KMS-11 (cell line): ENCODE measurements at regions not wholly inside any gene's neighbourhood (a gene's known extent, or its start where the extent isn't known, plus 50 kb on each side); places are given as distances from the start of the nearest gene placed in this dataset.

Source experiments
- H2AFZ ChIP-seq: fragments of 200-600 bp; sonication (generic); 2 replicates; pipeline ENCODE4 v1.6.1; 2016; ENCODE audit warnings: antibody characterized with exemption, mixed run types, low read depth
- H3K27ac ChIP-seq: fragments of 200-600 bp; sonication (generic); 2 replicates; pipeline ENCODE4 v1.6.1; 2016; ENCODE audit warnings: mild to moderate bottlenecking, mixed run types
- H3K27me3 ChIP-seq: fragments of 200-600 bp; sonication (generic); 2 replicates; pipeline ENCODE4 v1.6.1; 2017; ENCODE audit warnings: mild to moderate bottlenecking, low read depth, mixed run types, moderate library complexity; ENCODE audit not compliant: insufficient read depth
- H3K36me3 ChIP-seq: fragments of 200-600 bp; sonication (generic); 2 replicates; pipeline ENCODE4 v1.6.1; 2017; ENCODE audit warnings: mild to moderate bottlenecking, mixed run types; ENCODE audit not compliant: insufficient read depth
- H3K4me1 ChIP-seq: fragments of 200-600 bp; sonication (generic); 2 replicates; pipeline ENCODE4 v1.6.1; 2016; ENCODE audit warnings: mild to moderate bottlenecking, low read depth, mixed run types; ENCODE audit not compliant: poor library complexity, severe bottlenecking
- H3K4me2 ChIP-seq: fragments of 200-600 bp; sonication (generic); 2 replicates; pipeline ENCODE4 v1.7.0; 2016; ENCODE audit warnings: mild to moderate bottlenecking, mixed run types
- H3K4me3 ChIP-seq: fragments of 200-600 bp; sonication (generic); IDR thresholded peaks from 2 replicates; pipeline ENCODE4 v1.6.1; 2017; ENCODE audit warnings: low read depth, low read length, mixed read lengths; ENCODE audit not compliant: insufficient read depth
- H3K79me2 ChIP-seq: fragments of 200-600 bp; sonication (generic); 2 replicates; pipeline ENCODE4 v1.6.1; 2016; ENCODE audit warnings: low read depth, mixed run types; ENCODE audit not compliant: insufficient read depth
- H3K9ac ChIP-seq: fragments of 200-600 bp; sonication (generic); 2 replicates; pipeline ENCODE4 v1.6.1; 2016; ENCODE audit warnings: mild to moderate bottlenecking, mixed run types
- H4K20me1 ChIP-seq: fragments of 200-600 bp; sonication (generic); 2 replicates; pipeline ENCODE4 v1.6.1; 2016; ENCODE audit warnings: mild to moderate bottlenecking, mixed run types; ENCODE audit not compliant: insufficient read depth
- TF ChIP-seq, protein P1 (sequence below): fragments of 200-600 bp; sonication (generic); conservative IDR thresholded peaks from 2 replicates; pipeline ENCODE4 v1.6.1; 2017; ENCODE audit warnings: low read depth, mild to moderate bottlenecking, antibody characterized with exemption, low read length, moderate library complexity, mixed read lengths

DNA sequence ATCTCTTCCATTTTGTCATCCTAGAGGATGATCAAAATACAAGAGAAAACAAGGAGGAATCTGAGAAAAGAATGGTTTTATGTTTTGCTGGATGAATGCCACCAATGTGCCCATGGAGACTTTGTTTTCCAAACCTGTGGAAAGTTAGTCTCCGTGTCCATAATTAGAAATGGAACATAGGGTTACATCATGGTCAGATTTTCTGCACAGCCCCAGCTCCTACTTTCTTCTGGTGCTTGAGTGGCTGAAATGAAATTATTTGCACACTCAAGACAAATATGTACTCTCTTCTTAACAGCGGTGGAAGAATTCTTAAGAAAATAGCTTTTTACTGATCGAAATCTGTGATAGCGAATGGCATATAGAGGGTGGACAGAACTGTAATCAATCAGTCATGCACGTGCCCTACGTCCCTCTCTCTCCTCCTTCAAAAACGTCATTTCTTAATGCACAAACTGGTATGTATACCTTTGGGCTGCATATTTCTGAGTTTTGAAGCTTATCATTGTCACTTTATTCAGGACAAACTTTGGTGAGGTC lies 825.2 kb downstream of the AACS start:
- Histone ChIP-seq H3K9ac (no peak overlapping the region), H3K4me3 (no peak overlapping the region), H3K27me3 (no peaks in the 10 kb centered on the region), H4K20me1 (no peaks in the 10 kb centered on the region), H3K36me3 (no peaks in the 10 kb centered on the region), H3K27ac (no peak overlapping the region), H3K4me1 (no peaks in the 10 kb centered on the region), H2AFZ (no peak overlapping the region), H3K4me2 (no peak overlapping the region), H3K79me2 (no peaks in the 10 kb centered on the region)
- TF ChIP-seq, protein P1, sequence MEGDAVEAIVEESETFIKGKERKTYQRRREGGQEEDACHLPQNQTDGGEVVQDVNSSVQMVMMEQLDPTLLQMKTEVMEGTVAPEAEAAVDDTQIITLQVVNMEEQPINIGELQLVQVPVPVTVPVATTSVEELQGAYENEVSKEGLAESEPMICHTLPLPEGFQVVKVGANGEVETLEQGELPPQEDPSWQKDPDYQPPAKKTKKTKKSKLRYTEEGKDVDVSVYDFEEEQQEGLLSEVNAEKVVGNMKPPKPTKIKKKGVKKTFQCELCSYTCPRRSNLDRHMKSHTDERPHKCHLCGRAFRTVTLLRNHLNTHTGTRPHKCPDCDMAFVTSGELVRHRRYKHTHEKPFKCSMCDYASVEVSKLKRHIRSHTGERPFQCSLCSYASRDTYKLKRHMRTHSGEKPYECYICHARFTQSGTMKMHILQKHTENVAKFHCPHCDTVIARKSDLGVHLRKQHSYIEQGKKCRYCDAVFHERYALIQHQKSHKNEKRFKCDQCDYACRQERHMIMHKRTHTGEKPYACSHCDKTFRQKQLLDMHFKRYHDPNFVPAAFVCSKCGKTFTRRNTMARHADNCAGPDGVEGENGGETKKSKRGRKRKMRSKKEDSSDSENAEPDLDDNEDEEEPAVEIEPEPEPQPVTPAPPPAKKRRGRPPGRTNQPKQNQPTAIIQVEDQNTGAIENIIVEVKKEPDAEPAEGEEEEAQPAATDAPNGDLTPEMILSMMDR: no peak

DNA sequence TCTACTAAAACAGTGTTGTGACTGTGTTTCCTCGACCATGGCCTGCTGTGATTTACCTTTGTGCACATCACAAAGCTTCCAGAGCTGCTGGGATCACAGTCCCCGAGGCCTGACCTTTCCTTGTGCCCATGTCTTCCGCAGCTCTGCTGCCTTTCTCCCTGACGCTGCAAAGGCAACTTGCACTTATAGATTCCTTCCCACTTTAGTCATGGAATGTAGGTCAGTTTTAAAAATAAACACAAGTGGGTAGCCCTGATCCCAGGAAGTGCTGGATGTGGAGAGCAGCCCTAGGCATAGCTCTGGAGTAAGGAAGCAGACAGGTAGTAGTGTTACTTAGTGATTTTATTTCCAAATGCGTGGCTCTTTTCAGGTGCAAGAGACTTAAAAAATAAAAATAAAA lies 825.7 kb downstream of the AACS start:
- H3K79me2 ChIP-seq: no peaks in the 10 kb centered on the region
- H3K9ac ChIP-seq: no peak overlapping the region
- H3K27ac ChIP-seq: no peak overlapping the region
- H3K4me1 ChIP-seq: no peaks in the 10 kb centered on the region
- H3K4me3 ChIP-seq: no peak overlapping the region
- no peak overlapping the region for H3K4me2 ChIP-seq
- no peaks in the 10 kb centered on the region for H3K36me3 ChIP-seq
- no peak overlapping the region for H2AFZ ChIP-seq
- no peaks in the 10 kb centered on the region for H3K27me3 ChIP-seq
- no peaks in the 10 kb centered on the region for H4K20me1 ChIP-seq
- TF ChIP-seq, protein P1: no peak

DNA sequence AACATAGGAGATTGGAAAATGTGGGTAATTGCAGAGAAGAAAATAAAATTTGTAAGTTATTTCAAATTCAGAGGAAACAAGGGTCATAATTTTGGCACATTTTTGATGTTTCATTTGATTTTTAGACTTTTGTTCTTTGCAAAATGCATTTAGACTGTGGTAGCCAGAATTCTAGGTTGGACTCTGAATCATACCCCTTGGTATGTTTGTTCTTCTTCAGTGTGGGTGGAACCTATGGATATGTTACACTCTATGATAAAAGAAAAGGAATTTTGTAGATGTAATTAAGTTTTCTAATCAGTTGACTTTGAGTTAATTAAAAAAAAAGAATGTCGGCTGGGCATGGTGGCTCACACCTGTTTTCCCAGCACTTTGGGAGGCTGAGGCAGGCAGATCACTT lies 827.0 kb downstream of the AACS start:
- H4K20me1 ChIP-seq: no peaks in the 10 kb centered on the region
- no peak overlapping the region for H2AFZ ChIP-seq
- no peaks in the 10 kb centered on the region for H3K27me3 ChIP-seq
- TF ChIP-seq, protein P1: no peak
- H3K36me3 ChIP-seq: no peaks in the 10 kb centered on the region
- H3K9ac ChIP-seq: no peak overlapping the region
- no peaks in the 10 kb centered on the region for H3K4me1 ChIP-seq
- H3K4me3 ChIP-seq: no peak overlapping the region
- no peak overlapping the region for H3K4me2 ChIP-seq
- H3K27ac ChIP-seq: no peak overlapping the region
- H3K79me2 ChIP-seq: no peaks in the 10 kb centered on the region

DNA sequence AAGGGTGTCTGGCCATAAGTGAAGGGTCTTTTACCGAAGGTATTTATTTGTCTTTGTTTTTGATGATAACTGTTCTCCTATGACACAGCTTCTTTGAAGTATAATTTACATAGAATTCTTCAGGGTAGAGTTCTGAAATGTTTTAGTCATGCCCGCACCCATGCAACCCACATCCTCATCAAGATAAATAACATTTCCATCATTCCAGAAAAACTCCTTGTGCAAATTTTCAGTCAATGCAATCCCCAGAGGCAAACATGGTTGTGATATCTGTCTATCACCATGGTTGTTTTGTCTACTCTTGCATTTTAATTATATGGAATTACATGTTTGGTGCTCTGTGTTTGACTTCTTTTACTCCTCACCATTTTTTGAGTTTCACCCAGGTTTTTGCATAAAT lies 837.8 kb downstream of the AACS start:
- TF ChIP-seq, protein P1: no peak

More for the DNA sequence above, 837.8 kb downstream of the AACS start:
- no peaks in the 10 kb centered on the region for H3K36me3 ChIP-seq
- H3K79me2 ChIP-seq: no peaks in the 10 kb centered on the region
- H3K4me3 ChIP-seq: no peak overlapping the region
- H3K4me1 ChIP-seq: no peaks in the 10 kb centered on the region
- H3K4me2 ChIP-seq: no peak overlapping the region
- no peaks in the 10 kb centered on the region for H3K27me3 ChIP-seq
- no peaks in the 10 kb centered on the region for H4K20me1 ChIP-seq
- H3K27ac ChIP-seq: no peak overlapping the region
- H3K9ac ChIP-seq: no peak overlapping the region
- H2AFZ ChIP-seq: no peak overlapping the region
